ENCODE measurements at regions not wholly inside any gene's neighbourhood (a gene's known extent, or its start where the extent isn't known, plus 50 kb on each side); places are given as distances from the start of the nearest gene placed in this dataset.

- TF ChIP-seq CTCF (IDR thresholded peaks at IDR 0.05; ENCODE audit: control insufficient read depth, extremely low read depth, insufficient read depth) = no peak
- DNase-seq (ENCODE audit: low read depth) = no peak
- no peak overlapping the region for H3K4me3 ChIP-seq (ENCODE audit: low read depth, low read length)
These were observed 345.8 kb downstream of the TDRD15 start for GRCh38 chr2:21469564-21469963.

- no peak for TF ChIP-seq CTCF (IDR thresholded peaks at IDR 0.05; ENCODE audit: control insufficient read depth, extremely low read depth, insufficient read depth)
- H3K4me3 ChIP-seq (ENCODE audit: low read depth, low read length) = no peak overlapping the region
These were observed 356.4 kb downstream of the TDRD15 start for GRCh38 chr2:21480162-21480561.

DNA sequence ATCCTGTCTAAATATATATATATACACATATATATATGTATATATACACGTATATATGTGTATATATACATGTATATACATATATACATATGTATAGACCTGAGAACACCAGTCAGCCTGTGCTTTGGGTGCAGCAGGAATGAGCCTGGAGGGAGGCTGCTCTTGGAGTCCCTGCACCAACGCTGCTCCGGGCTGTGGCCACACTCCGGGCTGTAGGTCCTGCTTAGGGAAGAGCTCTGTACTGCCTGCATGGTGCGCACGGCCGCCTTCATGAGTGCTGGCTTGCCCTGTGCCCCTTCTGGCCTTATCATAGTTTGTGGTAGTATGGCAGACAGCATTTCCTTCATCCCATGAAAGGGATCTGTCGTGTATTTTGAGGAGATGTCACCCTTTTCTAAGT lies 360.9 kb downstream of the TDRD15 start:
- no peak for TF ChIP-seq CTCF (IDR thresholded peaks at IDR 0.05; ENCODE audit: control insufficient read depth, extremely low read depth, insufficient read depth)
- H3K4me3 ChIP-seq (ENCODE audit: low read depth, low read length) = no peak overlapping the region
- no peak for DNase-seq (ENCODE audit: low read depth)

More at GRCh38 chr2:21480162-21480561, 356.4 kb downstream of the TDRD15 start:
- no peak for DNase-seq (ENCODE audit: low read depth)

GRCh38 chr2:21486445-21486844 lies 362.7 kb downstream of the TDRD15 start:
- DNase-seq (ENCODE audit: low read depth) = no peak
- H3K4me3 ChIP-seq (ENCODE audit: low read depth, low read length) = no peak overlapping the region
- TF ChIP-seq CTCF (IDR thresholded peaks at IDR 0.05; ENCODE audit: control insufficient read depth, extremely low read depth, insufficient read depth) = no peak

DNA sequence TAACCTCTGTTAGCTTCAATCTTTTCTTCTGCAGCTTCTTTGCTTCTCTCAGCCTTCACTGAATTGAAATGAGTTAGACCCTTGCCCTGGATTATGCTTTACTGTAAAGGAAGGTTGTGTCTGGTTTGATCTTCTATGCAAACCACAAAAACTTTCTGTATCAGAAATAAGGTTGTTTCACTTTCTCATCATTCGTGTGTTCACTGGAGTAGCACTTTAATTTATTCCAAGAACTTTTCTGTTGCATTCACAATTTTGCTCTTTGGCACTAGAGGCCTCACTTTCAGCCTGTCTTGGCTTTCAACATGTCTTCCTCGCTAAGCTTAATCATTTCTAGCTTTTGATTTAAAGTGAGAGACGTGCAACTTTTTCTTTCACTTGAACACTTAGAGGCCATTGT lies 365.3 kb downstream of the TDRD15 start:
- H3K4me3 ChIP-seq (ENCODE audit: low read depth, low read length) = no peak overlapping the region
- DNase-seq (ENCODE audit: low read depth) = no peak
- no peak for TF ChIP-seq CTCF (IDR thresholded peaks at IDR 0.05; ENCODE audit: control insufficient read depth, extremely low read depth, insufficient read depth)

DNA sequence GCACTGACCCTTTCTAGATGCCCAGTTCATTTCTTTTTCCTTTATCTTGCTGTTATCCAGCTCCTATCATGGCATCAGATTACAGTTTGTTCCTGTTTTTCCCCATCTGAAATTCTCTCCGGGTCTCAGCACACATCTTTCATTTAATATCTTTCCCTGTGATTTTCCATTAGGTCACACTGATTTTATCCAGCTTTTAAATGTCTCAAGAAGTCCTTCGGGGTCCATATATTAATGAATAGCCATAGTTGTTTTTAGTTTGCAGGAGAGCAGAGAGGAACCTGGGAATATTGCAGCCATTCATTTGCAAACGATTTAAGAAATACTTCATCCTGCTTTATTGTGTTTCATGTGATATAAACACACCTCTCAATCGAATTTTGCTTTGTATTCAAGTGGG lies 374.2 kb downstream of the TDRD15 start:
- H3K4me3 ChIP-seq (ENCODE audit: low read depth, low read length) = no peak overlapping the region
- DNase-seq (ENCODE audit: low read depth) = no peak
- no peak for TF ChIP-seq CTCF (IDR thresholded peaks at IDR 0.05; ENCODE audit: control insufficient read depth, extremely low read depth, insufficient read depth)

DNA sequence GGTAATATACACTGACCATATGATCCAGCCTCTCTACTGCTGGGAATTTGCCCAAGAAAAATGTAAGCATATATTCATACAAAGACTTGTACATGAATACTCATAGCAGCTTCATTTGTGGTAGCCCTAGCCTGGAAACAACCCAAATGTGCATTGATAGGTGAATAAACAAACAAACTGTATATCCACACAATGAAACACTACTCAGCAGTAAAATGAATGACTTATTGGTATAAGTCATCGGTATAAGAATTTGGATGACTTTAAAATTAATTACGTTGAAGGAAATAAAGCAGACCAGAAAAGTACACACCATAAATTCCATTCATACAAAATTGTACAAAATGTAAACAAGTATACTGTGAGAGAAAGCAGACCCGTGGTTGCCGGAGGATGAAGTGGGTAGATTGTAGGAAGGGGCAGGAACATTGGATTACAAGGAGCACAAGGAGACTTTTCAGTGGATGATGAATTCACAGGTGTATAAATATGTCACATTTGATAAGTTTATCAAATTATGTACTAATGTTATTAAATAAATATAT lies 376.7 kb downstream of the TDRD15 start:
- no peak for DNase-seq (ENCODE audit: low read depth)
- H3K4me3 ChIP-seq (ENCODE audit: low read depth, low read length) = no peak overlapping the region
- TF ChIP-seq CTCF (IDR thresholded peaks at IDR 0.05; ENCODE audit: control insufficient read depth, extremely low read depth, insufficient read depth) = no peak

Measured in LNCaP clone FGC (cell line).